DND-41 (cell line): ENCODE measurements at regions not wholly inside any gene's neighbourhood (a gene's known extent, or its start where the extent isn't known, plus 50 kb on each side); places are given as distances from the start of the nearest gene placed in this dataset.

Source experiments
- ATAC-seq: fragments of 200-7000 bp; cut with Tn5 transposase; 3 replicates; pipeline ENCODE4 v1.9.1; 2021; ENCODE audit warnings: low read depth; ENCODE audit not compliant: insufficient read depth
- DNase-seq: peaks from one replicate; pipeline ENCODE4 v3.0.0-alpha.2; 2020
- H2AFZ ChIP-seq: 2 replicates; pipeline ENCODE4 v1.6.0; 2012; ENCODE audit warnings: low read depth, low read length
- H3K27ac ChIP-seq: 2 replicates; pipeline ENCODE4 v1.5.1; 2012; ENCODE audit warnings: low read length, inconsistent platforms
- H3K27me3 ChIP-seq: fragments of 200-600 bp; sonication (generic); 2 replicates; pipeline ENCODE4 v1.6.0; 2012; ENCODE audit warnings: low read length, mild to moderate bottlenecking, inconsistent platforms; ENCODE audit not compliant: insufficient read depth, poor library complexity
- H3K36me3 ChIP-seq: 2 replicates; pipeline ENCODE4 v1.5.1; 2012; ENCODE audit warnings: low read length, inconsistent platforms; ENCODE audit not compliant: insufficient read depth
- H3K4me1 ChIP-seq: 2 replicates; pipeline ENCODE4 v1.5.1; 2012; ENCODE audit warnings: mild to moderate bottlenecking, low read length; ENCODE audit not compliant: insufficient read depth
- H3K4me2 ChIP-seq: 2 replicates; pipeline ENCODE4 v1.6.0; 2012; ENCODE audit warnings: mild to moderate bottlenecking, moderate library complexity, low read length, inconsistent platforms; ENCODE audit not compliant: insufficient read depth
- H3K4me3 ChIP-seq, 2 experiments: fragments of 200-600 bp in 1 of 2; shearing (Covaris generic) in 1 of 2; 2 replicates each; pipeline ENCODE4 v1.5.1; 2012 to 2016; ENCODE audit warnings: inconsistent platforms in 2 of 2, low read length in 2 of 2, mild to moderate bottlenecking in 2 of 2, low read depth in 1 of 2, moderate library complexity in 1 of 2
- H3K79me2 ChIP-seq: 2 replicates; pipeline ENCODE4 v1.6.0; 2012; ENCODE audit warnings: low read length, inconsistent platforms; ENCODE audit not compliant: insufficient read depth
- H3K9ac ChIP-seq: 2 replicates; pipeline ENCODE4 v1.6.0; 2012; ENCODE audit warnings: low read depth, mild to moderate bottlenecking, inconsistent platforms, low read length, moderate library complexity
- H3K9me3 ChIP-seq: 2 replicates; pipeline ENCODE4 v1.5.1; 2012; ENCODE audit warnings: low read length, moderate library complexity, mild to moderate bottlenecking, inconsistent platforms; ENCODE audit not compliant: insufficient read depth, severe bottlenecking
- H4K20me1 ChIP-seq: 2 replicates; pipeline ENCODE4 v1.6.0; 2012; ENCODE audit warnings: low read length; ENCODE audit not compliant: insufficient read depth
- EZH2 ChIP-seq: IDR thresholded peaks from 3 replicates; pipeline ENCODE4 v1.6.1; 2012; ENCODE audit warnings: borderline replicate concordance, low read depth, mild to moderate bottlenecking, moderate library complexity, low read length, inconsistent platforms; ENCODE audit not compliant: severe bottlenecking
- TF ChIP-seq, protein P1 (sequence below): IDR thresholded peaks from 2 replicates; pipeline ENCODE4 v1.5.1; 2012; ENCODE audit warnings: borderline replicate concordance, low read length, moderate library complexity, mild to moderate bottlenecking; ENCODE audit not compliant: poor library complexity, severe bottlenecking; ENCODE audit errors: extremely low read depth

DNA sequence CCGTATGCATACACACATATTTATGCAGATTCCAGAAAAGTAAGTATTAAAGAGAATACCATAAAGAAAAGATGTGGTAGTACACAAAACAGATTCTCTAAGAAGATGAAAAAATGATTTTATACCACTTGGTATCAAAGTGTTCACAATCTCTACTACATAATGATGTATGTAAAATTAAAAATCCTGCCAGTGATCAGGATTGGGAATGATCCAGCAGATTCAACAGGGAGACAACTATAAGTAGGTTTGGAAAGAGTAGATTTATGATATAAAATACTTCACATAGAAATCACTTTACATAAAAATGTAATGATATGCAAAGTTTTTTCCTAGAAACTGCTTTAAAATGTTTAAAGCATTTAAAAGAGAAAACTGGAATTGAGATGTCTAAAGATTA is 447.0 kb downstream of the CNTNAP4 start:
- no peak overlapping the region for H3K27ac ChIP-seq
- H3K4me1 ChIP-seq, result no peaks in the 10 kb centered on the region
- ATAC-seq, result no peak
- no peak overlapping the region for H2AFZ ChIP-seq
- no peaks in the 10 kb centered on the region for H3K36me3 ChIP-seq
- no peaks in the 10 kb centered on the region for H4K20me1 ChIP-seq
- H3K4me2 ChIP-seq, result no peak overlapping the region
- no peaks in the 10 kb centered on the region for H3K79me2 ChIP-seq
- H3K27me3 ChIP-seq, result no peaks in the 10 kb centered on the region
- no peak overlapping the region for H3K4me3 ChIP-seq
- H3K9me3 ChIP-seq, result no peaks in the 10 kb centered on the region
- no peak for TF ChIP-seq EZH2
- TF ChIP-seq, protein P1, sequence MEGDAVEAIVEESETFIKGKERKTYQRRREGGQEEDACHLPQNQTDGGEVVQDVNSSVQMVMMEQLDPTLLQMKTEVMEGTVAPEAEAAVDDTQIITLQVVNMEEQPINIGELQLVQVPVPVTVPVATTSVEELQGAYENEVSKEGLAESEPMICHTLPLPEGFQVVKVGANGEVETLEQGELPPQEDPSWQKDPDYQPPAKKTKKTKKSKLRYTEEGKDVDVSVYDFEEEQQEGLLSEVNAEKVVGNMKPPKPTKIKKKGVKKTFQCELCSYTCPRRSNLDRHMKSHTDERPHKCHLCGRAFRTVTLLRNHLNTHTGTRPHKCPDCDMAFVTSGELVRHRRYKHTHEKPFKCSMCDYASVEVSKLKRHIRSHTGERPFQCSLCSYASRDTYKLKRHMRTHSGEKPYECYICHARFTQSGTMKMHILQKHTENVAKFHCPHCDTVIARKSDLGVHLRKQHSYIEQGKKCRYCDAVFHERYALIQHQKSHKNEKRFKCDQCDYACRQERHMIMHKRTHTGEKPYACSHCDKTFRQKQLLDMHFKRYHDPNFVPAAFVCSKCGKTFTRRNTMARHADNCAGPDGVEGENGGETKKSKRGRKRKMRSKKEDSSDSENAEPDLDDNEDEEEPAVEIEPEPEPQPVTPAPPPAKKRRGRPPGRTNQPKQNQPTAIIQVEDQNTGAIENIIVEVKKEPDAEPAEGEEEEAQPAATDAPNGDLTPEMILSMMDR, result no peak
- H3K9ac ChIP-seq, result no peak overlapping the region
- no peak for DNase-seq

DNA sequence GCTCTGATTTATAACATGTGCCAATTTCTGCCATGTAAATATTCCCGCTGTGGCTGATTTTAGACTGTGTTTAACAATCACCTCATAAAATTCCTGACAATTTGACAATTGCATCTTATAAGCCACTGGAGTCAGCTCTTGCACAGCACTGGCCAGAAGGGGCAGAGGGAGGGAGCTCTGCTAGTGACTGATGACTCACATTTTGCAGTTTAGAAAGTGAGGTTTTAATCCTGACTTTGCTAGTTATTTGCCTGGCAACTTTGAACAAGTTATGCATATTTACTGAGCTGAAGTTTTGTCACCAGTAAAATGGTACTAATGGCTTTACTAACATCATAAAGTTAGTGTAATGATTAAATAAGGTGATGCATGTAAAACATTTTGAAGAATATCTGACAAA is 452.3 kb downstream of the CNTNAP4 start:
- TF ChIP-seq EZH2, result no peak
- TF ChIP-seq, protein P1, result no peak
- H3K4me1 ChIP-seq, result no peaks in the 10 kb centered on the region
- H3K9me3 ChIP-seq, result no peaks in the 10 kb centered on the region
- H3K4me3 ChIP-seq, result no peak overlapping the region
- H3K27me3 ChIP-seq, result no peaks in the 10 kb centered on the region
- no peak overlapping the region for H2AFZ ChIP-seq
- no peaks in the 10 kb centered on the region for H3K79me2 ChIP-seq
- no peaks in the 10 kb centered on the region for H3K36me3 ChIP-seq
- no peak overlapping the region for H3K9ac ChIP-seq
- H3K4me2 ChIP-seq, result no peak overlapping the region
- no peak for ATAC-seq
- no peaks in the 10 kb centered on the region for H4K20me1 ChIP-seq
- no peak for DNase-seq
- H3K27ac ChIP-seq, result no peak overlapping the region

DNA sequence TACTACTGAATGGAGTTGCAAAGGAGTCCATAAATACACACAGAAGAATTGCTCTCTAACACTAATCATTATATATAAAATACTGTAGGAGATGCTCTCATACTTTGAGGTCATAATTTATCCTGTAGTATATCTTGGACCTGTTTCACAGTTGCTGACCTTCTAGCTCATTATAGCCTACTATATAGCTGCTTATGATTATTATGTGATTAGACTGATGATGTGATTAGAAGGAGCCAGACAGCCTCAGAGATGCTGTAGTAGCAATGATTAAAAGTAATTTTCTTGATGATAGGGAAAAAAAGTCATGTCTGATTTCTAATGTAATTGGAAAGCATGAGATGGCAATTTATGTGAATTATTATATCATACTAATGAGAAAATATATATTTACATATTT is 455.7 kb downstream of the CNTNAP4 start:
- H3K4me2 ChIP-seq, result no peak overlapping the region
- no peaks in the 10 kb centered on the region for H3K4me1 ChIP-seq
- no peaks in the 10 kb centered on the region for H3K36me3 ChIP-seq
- ATAC-seq (no peak), DNase-seq (no peak)
- no peak overlapping the region for H2AFZ ChIP-seq
- H3K79me2 ChIP-seq, result no peaks in the 10 kb centered on the region
- no peaks in the 10 kb centered on the region for H4K20me1 ChIP-seq
- no peak overlapping the region for H3K27ac ChIP-seq
- H3K9ac ChIP-seq, result no peak overlapping the region
- H3K4me3 ChIP-seq, result no peak overlapping the region
- H3K9me3 ChIP-seq, result no peaks in the 10 kb centered on the region
- TF ChIP-seq, protein P1, result no peak
- no peak for TF ChIP-seq EZH2
- H3K27me3 ChIP-seq, result no peaks in the 10 kb centered on the region

DNA sequence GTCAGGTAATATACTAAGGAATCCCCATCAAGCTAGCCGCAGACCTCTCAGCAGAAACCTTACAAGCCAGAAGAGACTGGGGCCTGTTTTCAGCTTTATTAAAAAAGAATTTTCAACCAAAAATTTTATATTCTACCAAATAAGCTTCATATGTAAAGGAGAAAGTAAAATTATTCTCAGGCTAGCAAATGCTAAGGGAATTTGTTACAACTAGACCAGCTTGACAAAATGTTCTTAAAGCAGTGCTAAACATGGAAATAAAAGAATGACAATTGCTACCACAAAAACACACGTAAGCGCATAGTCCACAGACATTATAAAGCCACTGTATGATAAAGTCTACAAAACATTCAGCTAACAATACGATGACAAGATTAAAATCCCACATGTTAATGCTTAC is 449.4 kb upstream of the MON1B start:
- no peak overlapping the region for H3K27ac ChIP-seq
- H3K9ac ChIP-seq, result no peak overlapping the region
- H3K27me3 ChIP-seq, result no peaks in the 10 kb centered on the region
- no peak for ATAC-seq
- TF ChIP-seq, protein P1, result no peak
- no peak for TF ChIP-seq EZH2
- H3K4me1 ChIP-seq, result no peaks in the 10 kb centered on the region
- H4K20me1 ChIP-seq, result no peaks in the 10 kb centered on the region
- no peaks in the 10 kb centered on the region for H3K79me2 ChIP-seq
- H3K4me3 ChIP-seq, result no peak overlapping the region
- H2AFZ ChIP-seq, result no peak overlapping the region
- no peaks in the 10 kb centered on the region for H3K36me3 ChIP-seq
- no peak overlapping the region for H3K4me2 ChIP-seq
- no peak for DNase-seq
- H3K9me3 ChIP-seq, result peaks cover 3% of the 10 kb centered on the region
